AG04450 (cell line): ENCODE measurements at regions not wholly inside any gene's neighbourhood (a gene's known extent, or its start where the extent isn't known, plus 50 kb on each side); places are given as distances from the start of the nearest gene placed in this dataset.
A peak's percentile ranks its signal among the peaks of the same experiment; 100 is the strongest.

Source experiments
- CTCF ChIA-PET: fragments of 300-600, 350-600 bp; formaldehyde crosslinking; extraction: SDS; loops from one replicate; lab custom pipeline; 2022; ENCODE audit warnings: antibody characterized with exemption, inconsistent platforms; lab: Charles Lee
- POLR2A ChIA-PET: fragments of 350-600 bp; formaldehyde crosslinking; extraction: SDS; loops from one replicate; lab custom pipeline; 2021; ENCODE audit warnings: antibody characterized with exemption, inconsistent platforms; lab: Yijun Ruan, JAX
- DNase-seq: peaks from one replicate; pipeline ENCODE4 v3.0.0-alpha.2; 2011; ENCODE audit warnings: low read depth, low spot score
- H3K27ac ChIP-seq: one replicate; pipeline ENCODE4 v1.5.1; 2012; ENCODE audit warnings: low read depth, low read length, control low read depth
- H3K27me3 ChIP-seq: one replicate; pipeline ENCODE4 v1.6.0; 2012; ENCODE audit warnings: low read length; ENCODE audit not compliant: control insufficient read depth, insufficient read depth
- H3K4me3 ChIP-seq: 2 replicates; pipeline ENCODE4 v1.5.1; 2011; ENCODE audit warnings: mild to moderate bottlenecking, low read depth, low read length, control low read depth
- H3K9me3 ChIP-seq: 2 replicates; pipeline ENCODE4 v1.5.1; 2012; ENCODE audit warnings: low read length; ENCODE audit not compliant: control insufficient read depth, insufficient read depth
- CTCF ChIP-seq: IDR thresholded peaks from 2 replicates; pipeline ENCODE4 v1.5.1; 2011; ENCODE audit warnings: low read depth, low read length, control low read depth, inconsistent platforms

GRCh38 chr6:133634474-133634873 is 254.4 kb upstream of the TCF21 start:
- H3K27me3 ChIP-seq: no peaks in the 10 kb centered on the region
- no peak overlapping the region for H3K4me3 ChIP-seq
- H3K9me3 ChIP-seq: no peaks in the 10 kb centered on the region; the same call in 1 of the 2 replicates
- ChIA-PET POLR2A (no interaction called here), CTCF (interaction anchor here (0.8 to 2.6 kb wide), 3 partner anchors 11 to 282 kb away, joined by 3 to 13 read pairs (median 12); no protein-coding TSS in a partner anchor)
- no peak for DNase-seq
- H3K27ac ChIP-seq: no peak overlapping the region
- TF ChIP-seq CTCF: no peak

GRCh38 chr6:133635447-133635846 is 253.5 kb upstream of the TCF21 start:
- H3K27me3 ChIP-seq: no peaks in the 10 kb centered on the region
- H3K4me3 ChIP-seq: no peak overlapping the region
- ChIA-PET POLR2A (interaction anchor here (2.4 kb wide), 1 partner anchor 10 kb away, joined by 9 read pairs; no protein-coding TSS in a partner anchor), CTCF (no interaction called here)
- no peak for TF ChIP-seq CTCF
- H3K27ac ChIP-seq: no peak overlapping the region
- H3K9me3 ChIP-seq: no peaks in the 10 kb centered on the region; the same call in 1 of the 2 replicates
- DNase-seq: no peak

GRCh38 chr6:133637436-133637835 is 251.5 kb upstream of the TCF21 start:
- CTCF ChIA-PET: interaction anchor here (0.8 to 1.1 kb wide), 2 partner anchors 9 to 68 kb away, joined by 3 read pairs; no protein-coding TSS in a partner anchor
- no peaks in the 10 kb centered on the region for H3K27me3 ChIP-seq
- H3K4me3 ChIP-seq: no peak overlapping the region
- TF ChIP-seq CTCF: no peak
- H3K9me3 ChIP-seq: no peaks in the 10 kb centered on the region; the same call in 1 of the 2 replicates
- H3K27ac ChIP-seq: no peak overlapping the region
- POLR2A ChIA-PET: interaction anchor here (0.6 to 2.4 kb wide), 6 partner anchors 8 to 252 kb away, joined by 3 to 9 read pairs (median 5); partner anchors contain the start of gene TCF21
- no peak for DNase-seq

- no peaks in the 10 kb centered on the region for H3K27me3 ChIP-seq
- H3K4me3 ChIP-seq: no peak overlapping the region
- CTCF ChIA-PET: interaction anchor here (0.8 to 1.1 kb wide), 2 partner anchors 8 to 69 kb away, joined by 3 read pairs; no protein-coding TSS in a partner anchor
- no peak for TF ChIP-seq CTCF
- H3K9me3 ChIP-seq: no peaks in the 10 kb centered on the region; the same call in 1 of the 2 replicates
- POLR2A ChIA-PET: interaction anchor here (0.6 to 2.0 kb wide), 4 partner anchors 28 to 251 kb away, joined by 3 to 8 read pairs (median 5); partner anchors contain the start of gene TCF21
- no peak for DNase-seq
- peak overlapping the region; percentile 31 for H3K27ac ChIP-seq
Observed at GRCh38 chr6:133637874-133638273, 251.0 kb upstream of the TCF21 start.

GRCh38 chr6:133641104-133641503 is 247.8 kb upstream of the TCF21 start:
- TF ChIP-seq CTCF: no peak
- no peaks in the 10 kb centered on the region for H3K27me3 ChIP-seq
- no peak overlapping the region for H3K4me3 ChIP-seq
- ChIA-PET CTCF (no interaction called here), POLR2A (no interaction called here)
- no peak for DNase-seq
- no peak overlapping the region for H3K27ac ChIP-seq
- H3K9me3 ChIP-seq: no peaks in the 10 kb centered on the region
